SU-DHL-6 (cell line): ENCODE measurements at regions not wholly inside any gene's neighbourhood (a gene's known extent, or its start where the extent isn't known, plus 50 kb on each side); places are given as distances from the start of the nearest gene placed in this dataset.

Source experiments
- CTCF ChIP-seq: fragments of 200-600 bp; sonication (generic); IDR thresholded peaks from one replicate; pipeline ENCODE4 v1.5.1; 2017; ENCODE audit warnings: antibody characterized with exemption, mild to moderate bottlenecking, low read length, moderate library complexity; ENCODE audit not compliant: insufficient read depth, poor library complexity, severe bottlenecking
- EZH2phosphoT487 ChIP-seq: fragments of 200-600 bp; sonication (generic), shearing (Covaris generic); conservative IDR thresholded peaks from 2 replicates; pipeline ENCODE4 v1.6.1; 2018; ENCODE audit warnings: mild to moderate bottlenecking, antibody characterized with exemption, low read length, moderate library complexity, mixed read lengths

- TF ChIP-seq CTCF (no peak), EZH2phosphoT487 (no peak)
Measured at GRCh38 chr9:129262261-129262660, 84.2 kb upstream of the IER5L start.
